Heart left ventricle (tissue), 16 donors: ENCODE measurements at regions not wholly inside any gene's neighbourhood (a gene's known extent, or its start where the extent isn't known, plus 50 kb on each side); places are given as distances from the start of the nearest gene placed in this dataset.

Experiments
- ATAC-seq, 4 donors: fragments of 200-7000 bp; cut with Tn5 transposase; one replicate each; pipeline ENCODE4 v1.9.1; 2020 to 2022; ENCODE audit warnings: moderate library complexity in 4 of 4, mild to moderate bottlenecking in 3 of 4, moderate number of reproducible peaks in 1 of 4
- DNase-seq, 5 donors: peaks; one replicate each; pipeline ENCODE4 v3.0.0-alpha.2; 2020
- H3K27ac ChIP-seq, 12 donors: fragments of 200-600 bp; sonication (generic) in 4 of 12; one replicate each; pipeline versions ENCODE4 v1.5.0 to v1.8.0; 2016 to 2022; ENCODE audit warnings: mild to moderate bottlenecking in 2 of 12
- H3K27me3 ChIP-seq, 9 donors: fragments of 200-600 bp; sonication (generic) in 2 of 9; one replicate each; pipeline versions ENCODE4 v1.5.1 to v1.8.0; 2016 to 2022; ENCODE audit warnings: mild to moderate bottlenecking in 3 of 9
- H3K36me3 ChIP-seq, 9 donors: fragments of 200-600 bp; sonication (generic) in 2 of 9; one replicate each; pipeline versions ENCODE4 v1.5.0 to v1.8.0; 2018 to 2022; ENCODE audit warnings: mild to moderate bottlenecking in 2 of 9
- H3K4me1 ChIP-seq, 12 donors: fragments of 200-600 bp; sonication (generic) in 4 of 12; one replicate each; pipeline versions ENCODE4 v1.5.0 to v1.8.0; 2016 to 2022; ENCODE audit warnings: mild to moderate bottlenecking in 3 of 12
- H3K4me3 ChIP-seq, 12 donors: fragments of 200-600 bp; sonication (generic) in 4 of 12; one replicate each; pipeline versions ENCODE4 v1.5.0 to v1.8.0; 2017 to 2022; ENCODE audit warnings: mild to moderate bottlenecking in 9 of 12, moderate library complexity in 4 of 12
- H3K9me3 ChIP-seq, 12 donors: fragments of 200-600 bp; sonication (generic) in 4 of 12; one replicate each; pipeline versions ENCODE4 v1.5.0 to v1.8.0; 2016 to 2022; ENCODE audit warnings: mild to moderate bottlenecking in 1 of 12
- POLR2A ChIP-seq, 2 donors: fragments of 450-650 bp; IDR thresholded peaks; one replicate each; pipeline ENCODE4 v1.6.1; 2017; ENCODE audit warnings: antibody characterized with exemption in 2 of 2, mild to moderate bottlenecking in 2 of 2, moderate library complexity in 2 of 2
- WGBS, 4 donors: extraction: QIAGEN DNeasy Blood & Tissue Kit in 2 of 4; methylation state at CpG; one replicate each; pipeline versions ENCODE4 v1.1.5 to v1.1.7; 2013 to 2018; 5-methylcytosine and 5-hydroxymethylcytosine counted together
- intact Hi-C, 10 donors: fragments of 100-400 bp; cut with DNase I; formaldehyde crosslinking; loops; one replicate each; pipeline versions ENCODE4 v1.11.1 to v1.14.2; 2022
- TF ChIP-seq, protein P1 (sequence below), 12 donors: fragments of 200-600 bp; sonication (generic) in 4 of 12; IDR thresholded peaks; one replicate each; pipeline versions ENCODE4 v1.5.0 to v1.8.0; 2018 to 2022; ENCODE audit warnings: antibody characterized with exemption in 12 of 12, mild to moderate bottlenecking in 5 of 12
- donor health status: ischemic (EF 13 %, LVEDD 7.1; RV severe dilation, severe dysfunction).
- donor health status: healthy with polysubstance abuse.
- donor health status: DM: no; HTN: yes; CAD: no.
- donor health status: DM: no; HTN: no; CAD: no.
- donor health status: ischemic (EF 25% LVEDD 6.9; RV normal size, moderate dysfunction).
- donor health status: ischemic (EF 25% LVEDD 5.7; RV mildly dilated, moderate dysfunction).
- donor health status: healthy.
- donor health status: DM: yes; HTN: yes; CAD: no.
- donor health status: ischemic (EF 35%, LVEDD 5.7; RV mildly dilated, moderate dysfunction).
- donor health status: nonischemic (EF 11% LVEDD 7.7; RV severe dilation, severe dysfunction).
- donor health status: DM: yes; HTN: yes; CAD: no.
- donor health status: PGD.
- donor health status: ischemic (EF 29% LVEDD 5.4; RV normal size, mild dysfunction).
- donor health status: nonischemic (EF 23%, LVEDD 6.1; RV moderate dilation, normal function).

DNA sequence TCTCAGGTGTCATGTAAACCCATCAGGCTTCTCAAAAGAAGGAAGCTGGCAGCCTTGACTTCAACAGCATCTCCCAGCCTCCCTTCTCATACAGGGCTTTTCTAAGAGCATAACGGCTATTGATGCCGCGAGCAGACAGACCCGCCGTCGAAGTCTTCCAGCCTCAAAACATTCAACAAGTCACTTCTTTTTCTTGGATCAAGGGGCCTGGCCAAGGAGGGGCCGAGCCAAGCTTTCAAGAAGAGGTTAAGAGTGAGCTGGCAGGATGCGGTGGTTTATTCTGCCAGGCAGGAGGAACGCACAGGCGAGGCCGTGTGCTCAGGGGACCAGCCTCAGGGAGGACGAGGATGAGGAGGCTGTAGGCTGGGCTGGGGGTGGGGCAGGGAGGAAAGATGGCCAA, 102.9 kb upstream of the RFLNA start:
- no peak for DNase-seq
- H3K36me3 ChIP-seq = no peaks in the 10 kb centered on the region
- ATAC-seq = no peak
- peaks cover 0 to 23% (median 15%) of the 10 kb centered on the region in 12 donors for H3K4me1 ChIP-seq
- no peaks in the 10 kb centered on the region for H3K27me3 ChIP-seq
- intact Hi-C loops = no loop called here
- 86 to 93% (median 88%) methylated on average over 12 of the region's 12 CpGs for WGBS, 4 donors
- peaks cover 0 to 11% (median 0%) of the 10 kb centered on the region in 12 donors for H3K9me3 ChIP-seq
- TF ChIP-seq POLR2A (IDR thresholded peaks at IDR 0.05) = no peak
- TF ChIP-seq, protein P1, sequence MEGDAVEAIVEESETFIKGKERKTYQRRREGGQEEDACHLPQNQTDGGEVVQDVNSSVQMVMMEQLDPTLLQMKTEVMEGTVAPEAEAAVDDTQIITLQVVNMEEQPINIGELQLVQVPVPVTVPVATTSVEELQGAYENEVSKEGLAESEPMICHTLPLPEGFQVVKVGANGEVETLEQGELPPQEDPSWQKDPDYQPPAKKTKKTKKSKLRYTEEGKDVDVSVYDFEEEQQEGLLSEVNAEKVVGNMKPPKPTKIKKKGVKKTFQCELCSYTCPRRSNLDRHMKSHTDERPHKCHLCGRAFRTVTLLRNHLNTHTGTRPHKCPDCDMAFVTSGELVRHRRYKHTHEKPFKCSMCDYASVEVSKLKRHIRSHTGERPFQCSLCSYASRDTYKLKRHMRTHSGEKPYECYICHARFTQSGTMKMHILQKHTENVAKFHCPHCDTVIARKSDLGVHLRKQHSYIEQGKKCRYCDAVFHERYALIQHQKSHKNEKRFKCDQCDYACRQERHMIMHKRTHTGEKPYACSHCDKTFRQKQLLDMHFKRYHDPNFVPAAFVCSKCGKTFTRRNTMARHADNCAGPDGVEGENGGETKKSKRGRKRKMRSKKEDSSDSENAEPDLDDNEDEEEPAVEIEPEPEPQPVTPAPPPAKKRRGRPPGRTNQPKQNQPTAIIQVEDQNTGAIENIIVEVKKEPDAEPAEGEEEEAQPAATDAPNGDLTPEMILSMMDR (IDR thresholded peaks at IDR 0.05) = no peak
- H3K4me3 ChIP-seq = no peak overlapping the region
- no peak overlapping the region for H3K27ac ChIP-seq

DNA sequence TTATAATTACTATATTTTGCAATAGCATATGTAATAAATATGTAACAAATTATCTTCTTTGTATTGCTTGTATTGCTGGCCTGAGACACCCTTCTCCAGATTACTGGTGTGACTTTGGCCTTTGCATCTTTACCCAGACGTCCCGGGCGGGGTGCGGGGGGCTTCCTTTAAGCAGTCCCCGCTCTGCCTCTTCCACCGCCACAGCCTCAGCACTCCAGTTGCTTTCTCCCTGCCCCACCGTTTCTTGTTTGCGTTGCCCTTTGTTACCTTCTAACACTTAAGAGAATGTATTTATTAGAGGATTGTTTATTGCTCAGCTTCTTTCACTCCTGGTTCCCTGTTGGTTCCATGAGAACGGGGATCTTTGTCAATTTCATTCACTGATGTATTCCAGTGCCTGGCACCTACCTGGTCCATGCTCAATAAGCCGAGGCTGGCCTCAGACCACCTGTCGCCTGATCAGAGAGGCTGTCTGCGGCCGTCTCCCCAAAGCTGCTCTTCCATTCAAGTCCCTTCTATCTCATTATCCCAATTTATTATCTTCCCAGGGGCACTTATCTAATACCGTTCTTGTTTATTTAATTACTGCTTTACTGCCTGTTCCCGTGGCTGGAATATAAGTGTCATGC, 100.5 kb upstream of the RFLNA start:
- no peak for DNase-seq
- H3K4me3 ChIP-seq = no peak overlapping the region
- WGBS, 4 donors = 85 to 88% (median 87%) methylated on average over 15 of the region's 15 CpGs
- peaks cover 0 to 3% (median under 1%) of the 10 kb centered on the region in 12 donors for H3K4me1 ChIP-seq
- H3K36me3 ChIP-seq = no peaks in the 10 kb centered on the region
- TF ChIP-seq, protein P1 (IDR thresholded peaks at IDR 0.05) = no peak
- TF ChIP-seq POLR2A (IDR thresholded peaks at IDR 0.05) = no peak
- no peak for ATAC-seq
- H3K27me3 ChIP-seq = no peaks in the 10 kb centered on the region
- H3K9me3 ChIP-seq = peaks cover 0 to 19% (median 0%) of the 10 kb centered on the region in 12 donors
- intact Hi-C loops = no loop called here
- H3K27ac ChIP-seq = no peak overlapping the region

DNA sequence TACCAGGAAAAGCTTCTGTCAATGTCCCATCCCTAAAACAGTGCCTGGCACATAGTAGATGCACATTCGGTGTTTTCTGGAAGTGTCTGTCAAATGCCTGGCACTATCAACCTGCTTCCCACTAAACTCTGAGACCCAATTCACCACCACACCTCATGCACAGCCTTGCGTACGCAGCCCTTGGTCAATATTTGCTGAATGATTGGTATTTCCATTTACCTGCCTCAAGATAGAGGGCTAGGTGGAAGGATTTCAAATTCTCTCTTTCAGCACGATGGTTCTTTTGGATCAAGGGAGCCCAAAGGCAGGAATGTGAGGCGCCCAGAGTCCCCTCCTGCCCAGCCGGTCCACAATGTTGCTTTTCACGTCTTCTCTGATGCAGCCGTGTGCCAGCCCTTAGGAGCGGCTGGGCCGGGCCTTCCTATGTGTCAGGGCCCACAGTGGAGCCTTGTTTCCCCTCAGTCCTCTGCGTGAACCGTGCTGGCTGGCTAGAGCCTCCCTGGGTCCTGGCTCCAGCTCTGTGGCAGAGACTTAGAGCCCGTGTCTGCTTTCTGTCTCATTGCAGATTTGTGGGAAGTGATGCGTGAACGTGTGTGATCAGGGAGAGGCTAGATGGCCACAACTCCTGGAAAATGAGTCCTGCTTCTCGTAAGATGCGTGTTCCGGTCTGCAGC, 99.9 kb upstream of the RFLNA start:
- H3K9me3 ChIP-seq = peaks cover 0 to 19% (median 0%) of the 10 kb centered on the region in 12 donors
- H3K36me3 ChIP-seq = no peaks in the 10 kb centered on the region
- H3K4me3 ChIP-seq = no peak overlapping the region
- DNase-seq (no peak), ATAC-seq (no peak)
- H3K4me1 ChIP-seq = no peaks in the 10 kb centered on the region
- H3K27me3 ChIP-seq = no peaks in the 10 kb centered on the region
- TF ChIP-seq, protein P1 (IDR thresholded peaks at IDR 0.05) = no peak
- no peak for TF ChIP-seq POLR2A (IDR thresholded peaks at IDR 0.05)
- 87 to 92% (median 88%) methylated on average over 15 to 18 of the region's 18 CpGs for WGBS, 4 donors
- intact Hi-C loops = no loop called here
- H3K27ac ChIP-seq = no peak overlapping the region

DNA sequence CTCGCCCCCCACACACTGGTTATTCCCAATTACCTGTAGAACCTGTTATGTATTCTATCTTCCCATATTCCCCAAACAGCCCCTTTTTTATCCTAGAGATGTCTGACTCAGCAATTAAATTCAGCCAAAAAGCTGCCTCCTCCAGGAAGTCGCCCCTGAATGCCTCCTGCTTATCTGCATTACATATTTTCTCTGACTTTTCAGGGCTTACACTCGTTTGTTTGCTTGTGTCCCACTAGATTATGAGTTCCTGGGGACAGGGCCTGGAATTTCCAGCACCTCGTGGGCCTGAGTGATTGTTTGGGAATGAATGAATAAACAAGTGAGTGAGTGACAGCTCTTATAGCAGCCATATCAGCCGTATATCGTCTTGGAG, 99.3 kb upstream of the RFLNA start:
- WGBS, 4 donors = 65 to 78% (median 72%) methylated on average over 6 of the region's 6 CpGs
- DNase-seq = no peak
- Histone ChIP-seq H3K27me3 (no peaks in the 10 kb centered on the region), H3K9me3 (peaks cover 0 to 19% (median 0%) of the 10 kb centered on the region in 12 donors), H3K36me3 (no peaks in the 10 kb centered on the region), H3K4me3 (no peak overlapping the region), H3K27ac (no peak overlapping the region), H3K4me1 (no peaks in the 10 kb centered on the region)
- ATAC-seq = no peak
- TF ChIP-seq, protein P1 (IDR thresholded peaks at IDR 0.05) = no peak
- TF ChIP-seq POLR2A (IDR thresholded peaks at IDR 0.05) = no peak
- intact Hi-C loops = no loop called here
